ENCODE measurements at regions not wholly inside any gene's neighbourhood (a gene's known extent, or its start where the extent isn't known, plus 50 kb on each side); places are given as distances from the start of the nearest gene placed in this dataset.

DNA sequence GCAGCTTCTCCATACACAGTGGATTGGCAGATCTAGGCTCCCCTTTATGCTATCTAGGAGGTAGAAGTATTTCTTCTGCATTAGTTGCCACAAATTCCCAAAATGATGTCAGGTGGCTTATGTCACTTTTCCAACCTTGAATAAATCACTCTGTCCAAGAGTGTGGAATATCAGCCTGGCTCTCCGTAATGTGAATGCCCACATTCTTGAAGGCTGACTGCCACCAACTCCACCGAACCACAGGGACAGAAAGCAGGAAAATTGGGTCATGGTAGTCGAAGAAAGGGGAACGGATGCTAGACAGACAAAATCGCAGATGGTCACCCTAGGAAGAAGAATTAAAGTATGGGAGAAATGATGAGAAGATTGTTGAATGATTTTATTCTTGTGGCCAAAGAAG lies 624.9 kb upstream of the CDH2 start:
- Mint-ChIP-seq H3K36me3 (ENCODE audit: low read depth) (no peaks in the 10 kb centered on the region), H3K27me3 (no peaks in the 10 kb centered on the region), H3K27ac (no peak overlapping the region), H3K4me3 (no peak overlapping the region), H3K4me1 (no peaks in the 10 kb centered on the region), H3K9me3 (ENCODE audit: low read depth) (peaks cover 10% of the 10 kb centered on the region)
- no peak for ATAC-seq
- ChIA-PET POLR2A (no interaction called here), CTCF (no interaction called here)
- intact Hi-C loops (cut with DNase I, micrococcal nuclease) = no loop called here
- no peak for DNase-seq

DNA sequence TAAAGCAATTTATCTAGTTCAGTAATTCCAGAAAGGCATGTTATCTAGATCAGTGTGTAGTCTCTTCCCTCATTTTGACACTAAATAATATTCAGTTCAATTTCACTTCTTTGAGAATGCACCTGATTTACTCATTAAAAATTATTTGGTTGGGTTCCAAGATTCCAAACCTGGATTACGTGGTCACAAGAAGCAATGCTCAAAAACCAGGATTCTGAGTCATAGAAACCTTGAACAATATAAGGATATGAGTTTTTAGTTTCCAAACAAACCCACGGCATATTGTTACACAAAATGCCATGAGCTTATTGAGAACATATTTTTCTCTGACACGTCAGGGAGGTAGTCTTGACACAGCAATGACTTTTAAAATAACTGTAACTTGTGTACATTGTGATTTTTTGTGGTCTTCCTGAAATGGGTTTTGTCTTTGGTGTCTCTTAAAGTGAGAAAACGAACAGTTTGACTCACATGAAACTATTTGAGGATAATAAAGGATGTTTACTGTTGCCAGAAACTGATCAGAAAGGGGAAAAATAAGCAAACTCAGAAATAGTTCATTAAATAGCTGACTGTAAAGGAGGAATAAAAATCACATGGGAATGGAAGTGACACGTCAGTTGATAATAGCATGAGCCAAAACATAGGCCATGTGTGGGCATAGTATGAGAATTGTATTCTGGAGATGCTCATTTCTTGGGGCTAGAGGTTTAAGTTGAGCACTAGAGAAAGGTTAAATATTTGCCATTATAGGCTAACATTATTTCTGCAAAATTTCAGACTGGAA lies 617.7 kb upstream of the CDH2 start:
- ChIA-PET CTCF (no interaction called here), POLR2A (no interaction called here)
- H3K4me3 Mint-ChIP-seq = no peak overlapping the region
- intact Hi-C loops (cut with DNase I, micrococcal nuclease) = no loop called here
- no peak for DNase-seq
- peaks cover 7% of the 10 kb centered on the region for H3K9me3 Mint-ChIP-seq (ENCODE audit: low read depth)
- no peak for ATAC-seq
- H3K36me3 Mint-ChIP-seq (ENCODE audit: low read depth) = no peaks in the 10 kb centered on the region
- H3K4me1 Mint-ChIP-seq = peaks cover 5% of the 10 kb centered on the region
- no peaks in the 10 kb centered on the region for H3K27me3 Mint-ChIP-seq
- no peak overlapping the region for H3K27ac Mint-ChIP-seq

DNA sequence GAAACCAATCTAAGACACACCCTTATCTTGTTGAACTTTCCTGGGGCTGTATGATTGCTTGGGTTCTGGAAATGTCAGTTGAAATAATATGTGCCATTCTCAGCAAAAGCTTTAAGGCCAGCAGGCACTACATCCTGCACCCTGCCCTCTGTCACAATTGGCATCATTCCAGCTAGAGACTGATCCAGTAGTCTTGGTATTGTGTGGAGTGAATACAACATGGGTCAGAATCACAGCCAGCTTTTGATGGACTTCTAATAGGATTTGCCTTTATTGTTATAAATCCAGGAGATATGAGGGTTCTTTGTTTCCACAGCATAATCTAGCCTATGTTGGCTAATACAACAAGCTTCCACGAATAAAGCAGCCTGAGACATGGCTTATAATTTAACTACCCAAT lies 617.0 kb upstream of the CDH2 start:
- ATAC-seq = no peak
- Mint-ChIP-seq H3K4me1 (peaks cover 5% of the 10 kb centered on the region), H3K4me3 (no peak overlapping the region), H3K36me3 (ENCODE audit: low read depth) (no peaks in the 10 kb centered on the region), H3K27me3 (no peaks in the 10 kb centered on the region), H3K27ac (no peak overlapping the region), H3K9me3 (ENCODE audit: low read depth) (peaks cover 7% of the 10 kb centered on the region)
- intact Hi-C loops (cut with DNase I, micrococcal nuclease) = no loop called here
- DNase-seq = no peak
- POLR2A ChIA-PET = no interaction called here
- CTCF ChIA-PET = no interaction called here

DNA sequence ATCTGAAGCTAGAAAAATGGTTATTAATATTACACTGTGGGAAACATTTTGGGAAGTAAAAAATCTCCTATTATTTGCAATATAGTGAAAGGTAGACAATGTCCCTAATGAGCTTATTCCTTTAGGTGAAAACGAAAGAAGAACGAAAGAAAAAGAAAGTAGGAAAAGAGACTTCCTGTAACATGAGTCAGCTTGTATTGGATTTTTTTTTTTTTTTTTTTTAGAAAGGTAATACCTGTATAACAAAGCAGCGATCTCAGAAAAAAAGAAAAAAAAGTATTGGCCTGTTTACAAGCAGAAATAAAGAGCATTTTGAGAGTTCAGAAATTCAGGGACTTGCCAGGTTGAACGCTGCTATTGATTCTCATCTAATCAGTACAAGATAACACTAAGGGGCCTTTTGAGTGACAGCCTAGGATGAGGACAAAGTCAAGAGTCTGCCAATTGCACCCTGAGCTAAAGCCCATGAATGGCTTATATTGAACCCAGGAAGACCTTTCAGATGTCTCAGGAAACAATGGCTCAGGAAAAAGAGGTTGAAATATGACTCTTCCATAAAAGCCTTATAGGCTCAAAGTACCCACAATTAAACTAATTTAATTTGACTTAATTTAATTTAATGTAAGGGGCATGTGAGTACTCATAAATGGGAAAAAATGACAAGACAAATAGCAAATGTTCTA lies 615.6 kb upstream of the CDH2 start:
- no peak overlapping the region for H3K4me3 Mint-ChIP-seq
- H3K27ac Mint-ChIP-seq = no peak overlapping the region
- H3K9me3 Mint-ChIP-seq (ENCODE audit: low read depth) = peaks cover 5% of the 10 kb centered on the region
- H3K36me3 Mint-ChIP-seq (ENCODE audit: low read depth) = no peaks in the 10 kb centered on the region
- intact Hi-C loops (cut with DNase I, micrococcal nuclease) = no loop called here
- ChIA-PET CTCF (interaction anchor here (0.6 kb wide), 1 partner anchor 324 kb away, joined by 3 read pairs; no protein-coding TSS in a partner anchor), POLR2A (no interaction called here)
- ATAC-seq (no peak), DNase-seq (no peak)
- no peaks in the 10 kb centered on the region for H3K27me3 Mint-ChIP-seq
- H3K4me1 Mint-ChIP-seq = peaks cover 5% of the 10 kb centered on the region

DNA sequence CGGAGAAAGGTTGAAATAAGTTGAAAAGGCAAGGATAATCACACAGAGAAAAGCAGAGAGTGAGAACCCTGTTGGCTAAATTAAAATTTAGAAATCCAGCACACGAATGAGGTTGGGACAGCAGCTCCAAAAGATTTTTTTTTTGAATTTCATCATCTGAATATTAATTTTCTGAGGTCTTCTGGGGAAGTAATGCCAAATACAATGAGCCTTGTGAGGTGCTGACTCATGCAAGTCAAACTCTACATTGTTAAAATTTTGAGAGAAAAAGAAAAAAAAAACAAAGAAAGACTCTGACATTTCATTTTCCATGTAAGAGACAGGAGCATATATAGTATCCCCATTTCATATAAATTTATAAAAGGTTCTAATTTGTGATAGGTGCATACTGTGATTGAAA lies 614.2 kb upstream of the CDH2 start:
- POLR2A ChIA-PET = no interaction called here
- no peak overlapping the region for H3K4me3 Mint-ChIP-seq
- DNase-seq = no peak

DNA sequence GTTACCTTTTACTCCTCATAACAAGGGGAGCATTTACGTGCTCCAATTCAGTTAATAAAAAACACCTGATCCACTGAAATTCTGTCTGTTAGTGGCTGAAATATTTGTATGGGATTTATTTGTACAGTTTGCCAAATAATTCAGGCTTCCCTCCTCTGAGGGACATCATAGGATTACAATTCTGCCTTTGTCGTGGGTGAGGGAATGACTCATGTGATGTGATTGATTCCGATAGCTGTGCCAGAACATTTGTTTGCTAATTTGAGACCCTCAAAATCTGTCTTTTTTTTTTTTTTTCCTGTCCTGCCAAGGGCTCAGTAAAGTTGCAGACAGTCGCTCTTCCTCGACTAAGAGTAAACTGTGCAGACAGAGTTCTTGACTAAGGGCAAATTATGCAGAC lies 612.6 kb upstream of the CDH2 start:
- Mint-ChIP-seq H3K27me3 (no peaks in the 10 kb centered on the region), H3K36me3 (ENCODE audit: low read depth) (no peaks in the 10 kb centered on the region), H3K9me3 (ENCODE audit: low read depth) (peaks cover 2% of the 10 kb centered on the region), H3K4me3 (no peak overlapping the region), H3K4me1 (peaks cover 5% of the 10 kb centered on the region), H3K27ac (no peak overlapping the region)
- no peak for ATAC-seq
- ChIA-PET POLR2A (no interaction called here), CTCF (no interaction called here)
- DNase-seq = no peak
- intact Hi-C loops (cut with DNase I, micrococcal nuclease) = no loop called here

More for the DNA sequence above, 614.2 kb upstream of the CDH2 start:
- Mint-ChIP-seq H3K27ac (no peak overlapping the region), H3K27me3 (no peaks in the 10 kb centered on the region), H3K36me3 (ENCODE audit: low read depth) (no peaks in the 10 kb centered on the region), H3K4me1 (peaks cover 5% of the 10 kb centered on the region), H3K9me3 (ENCODE audit: low read depth) (peaks cover 4% of the 10 kb centered on the region)
- CTCF ChIA-PET = no interaction called here
- no peak for ATAC-seq
- intact Hi-C loops (cut with DNase I, micrococcal nuclease) = no loop called here

DNA sequence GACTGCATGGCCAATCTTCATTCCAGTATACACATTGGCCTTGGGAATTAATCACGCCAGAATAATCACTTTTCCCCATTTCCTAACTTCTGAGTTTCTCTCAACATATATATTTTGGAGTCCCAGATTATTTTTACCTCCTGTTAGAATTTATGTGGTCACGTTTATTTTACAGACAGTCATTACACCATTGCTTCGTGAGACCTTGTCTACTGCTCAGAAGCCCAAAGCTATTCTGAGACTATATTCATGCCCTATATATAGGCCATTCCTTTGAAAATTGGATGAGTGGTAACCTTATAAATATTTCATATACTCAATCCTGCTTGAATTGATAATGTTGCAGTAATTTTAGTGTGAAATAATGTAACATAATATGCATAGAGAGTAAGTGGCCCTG lies 610.0 kb upstream of the CDH2 start:
- no peaks in the 10 kb centered on the region for H3K27me3 Mint-ChIP-seq
- H3K36me3 Mint-ChIP-seq (ENCODE audit: low read depth) = no peaks in the 10 kb centered on the region
- H3K9me3 Mint-ChIP-seq (ENCODE audit: low read depth) = peaks cover 2% of the 10 kb centered on the region
- H3K27ac Mint-ChIP-seq = no peak overlapping the region
- ChIA-PET POLR2A (no interaction called here), CTCF (interaction anchor here (1.2 kb wide), 1 partner anchor 30 kb away, joined by 3 read pairs; no protein-coding TSS in a partner anchor)
- ATAC-seq (no peak), DNase-seq (no peak)
- H3K4me3 Mint-ChIP-seq = no peak overlapping the region
- H3K4me1 Mint-ChIP-seq = no peaks in the 10 kb centered on the region
- intact Hi-C loops (cut with DNase I, micrococcal nuclease) = no loop called here

DNA sequence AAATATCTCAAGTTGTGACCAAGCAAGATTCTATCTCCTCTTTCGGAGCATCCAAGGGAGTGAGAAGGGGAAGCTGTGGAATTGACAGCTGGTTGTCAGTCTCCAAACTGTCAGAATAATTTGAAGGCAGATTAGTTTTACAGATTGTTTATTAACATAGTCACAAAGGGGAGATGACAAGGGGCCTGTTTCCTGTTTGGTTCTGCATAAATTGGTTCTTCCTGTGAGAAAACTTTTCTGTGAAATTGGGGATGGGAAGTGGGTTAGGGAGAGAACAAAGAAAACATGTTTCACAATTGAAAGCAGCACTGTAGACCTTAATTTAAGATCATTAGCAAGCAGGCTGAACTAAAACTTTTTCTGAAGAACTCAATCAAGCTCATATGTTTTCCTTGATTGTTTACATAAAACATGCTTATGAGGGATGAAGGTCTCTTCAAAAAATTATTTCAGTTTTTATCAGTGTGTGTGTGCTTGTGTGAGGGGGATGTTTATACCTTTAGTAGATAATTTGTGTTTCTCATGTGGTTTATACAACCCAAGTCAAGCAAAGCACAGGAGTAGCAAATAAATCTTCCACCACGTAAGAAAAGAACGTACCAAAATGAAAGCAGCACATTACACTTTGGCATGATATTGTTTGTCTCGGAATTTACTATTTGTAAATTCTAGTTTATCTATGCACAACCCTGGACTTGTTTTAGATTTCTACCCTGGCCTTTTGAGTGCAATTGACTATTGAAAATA lies 604.9 kb upstream of the CDH2 start:
- DNase-seq (no peak), ATAC-seq (no peak)
- intact Hi-C loops (cut with DNase I, micrococcal nuclease) = no loop called here
- Mint-ChIP-seq H3K36me3 (ENCODE audit: low read depth) (no peaks in the 10 kb centered on the region), H3K27me3 (no peaks in the 10 kb centered on the region), H3K4me1 (peaks cover 5% of the 10 kb centered on the region), H3K9me3 (ENCODE audit: low read depth) (peaks cover 2% of the 10 kb centered on the region), H3K27ac (no peak overlapping the region), H3K4me3 (no peak overlapping the region)
- CTCF ChIA-PET = interaction anchor here (0.5 kb wide), 1 partner anchor 302 kb away, joined by 3 read pairs; no protein-coding TSS in a partner anchor
- POLR2A ChIA-PET = no interaction called here

GRCh38 chr18:28778706-28779105 lies 601.8 kb upstream of the CDH2 start:
- DNase-seq (no peak), ATAC-seq (no peak)
- Mint-ChIP-seq H3K27ac (no peak overlapping the region), H3K36me3 (ENCODE audit: low read depth) (no peaks in the 10 kb centered on the region), H3K27me3 (no peaks in the 10 kb centered on the region), H3K4me3 (no peak overlapping the region), H3K4me1 (peaks cover 5% of the 10 kb centered on the region), H3K9me3 (ENCODE audit: low read depth) (peaks cover 2% of the 10 kb centered on the region)
- ChIA-PET POLR2A (no interaction called here), CTCF (no interaction called here)
- intact Hi-C loops (cut with DNase I, micrococcal nuclease) = no loop called here

DNA sequence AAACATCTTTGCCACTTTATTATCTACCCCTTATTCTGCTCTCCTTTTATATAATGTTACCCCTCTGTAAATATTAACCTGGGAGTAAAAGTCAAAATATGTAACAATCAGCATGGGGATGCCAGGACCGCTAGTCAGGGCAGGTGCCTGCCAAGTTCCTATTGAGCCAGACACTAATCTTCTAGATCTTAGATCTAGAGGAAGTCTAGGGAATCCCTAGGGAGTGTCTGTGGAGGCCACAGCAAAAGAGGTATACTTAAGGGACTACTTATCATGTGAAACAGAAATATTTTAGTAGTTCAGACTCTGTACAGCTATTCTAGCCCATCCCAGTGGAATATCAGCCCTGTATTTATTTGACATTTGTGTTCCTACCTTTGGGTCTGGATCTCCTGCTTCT lies 600.8 kb upstream of the CDH2 start:
- Mint-ChIP-seq H3K4me1 (peaks cover 5% of the 10 kb centered on the region), H3K9me3 (ENCODE audit: low read depth) (peaks cover 2% of the 10 kb centered on the region), H3K4me3 (no peak overlapping the region), H3K27ac (no peak overlapping the region), H3K36me3 (ENCODE audit: low read depth) (no peaks in the 10 kb centered on the region), H3K27me3 (no peaks in the 10 kb centered on the region)
- intact Hi-C loops (cut with DNase I, micrococcal nuclease) = no loop called here
- ChIA-PET POLR2A (no interaction called here), CTCF (no interaction called here)
- ATAC-seq = no peak
- DNase-seq = no peak

GRCh38 chr18:28771849-28772248 lies 594.9 kb upstream of the CDH2 start:
- ChIA-PET POLR2A (no interaction called here), CTCF (no interaction called here)
- ATAC-seq = no peak
- H3K4me3 Mint-ChIP-seq = no peak overlapping the region
- no peak overlapping the region for H3K27ac Mint-ChIP-seq
- no peaks in the 10 kb centered on the region for H3K27me3 Mint-ChIP-seq
- H3K4me1 Mint-ChIP-seq = peaks cover 2% of the 10 kb centered on the region
- intact Hi-C loops (cut with DNase I, micrococcal nuclease) = no loop called here
- H3K36me3 Mint-ChIP-seq (ENCODE audit: low read depth) = no peaks in the 10 kb centered on the region
- no peaks in the 10 kb centered on the region for H3K9me3 Mint-ChIP-seq (ENCODE audit: low read depth)
- no peak for DNase-seq
